Testis (tissue), 2 donors: ENCODE measurements at regions not wholly inside any gene's neighbourhood (a gene's known extent, or its start where the extent isn't known, plus 50 kb on each side); places are given as distances from the start of the nearest gene placed in this dataset.

ENCODE experiments used
- DNase-seq: peaks from one replicate; pipeline ENCODE4 v3.0.0-alpha.2; 2019
- H3K27ac ChIP-seq, 2 donors: fragments of 200-600 bp; sonication (generic); one replicate each; pipeline ENCODE4 v1.5.1; 2019
- H3K27me3 ChIP-seq: fragments of 200-600 bp; sonication (generic); one replicate; pipeline ENCODE4 v1.5.1; 2019
- H3K36me3 ChIP-seq: fragments of 200-600 bp; sonication (generic); one replicate; pipeline ENCODE4 v1.5.1; 2017; ENCODE audit warnings: low read depth; ENCODE audit errors: missing control alignments
- H3K4me1 ChIP-seq: fragments of 200-600 bp; sonication (generic); one replicate; pipeline ENCODE4 v1.5.1; 2019
- H3K4me3 ChIP-seq, 2 donors: fragments of 200-600 bp; sonication (generic); one replicate each; pipeline ENCODE4 v1.5.1; 2017 to 2019
- H3K9me3 ChIP-seq: fragments of 200-600 bp; sonication (generic); one replicate; pipeline ENCODE4 v1.5.1; 2017
- CTCF ChIP-seq, 3 experiments: fragments of 450-650 bp in 2 of 3; fragments of 200-600 bp in 1 of 3; sonication (generic) in 1 of 3; IDR thresholded peaks; one replicate each; pipeline ENCODE4 v1.5.1; 2016 to 2019; ENCODE audit warnings: antibody characterized with exemption in 3 of 3, mild to moderate bottlenecking in 2 of 3, moderate library complexity in 1 of 3
- POLR2A ChIP-seq: fragments of 450-650 bp; IDR thresholded peaks from one replicate; pipeline ENCODE4 v1.6.1; 2017; ENCODE audit warnings: antibody characterized with exemption, mild to moderate bottlenecking, moderate library complexity
- WGBS, 2 donors: methylation state at CpG; one replicate each; pipeline ENCODE4 v1.1.5; 2018; 5-methylcytosine and 5-hydroxymethylcytosine counted together
- intact Hi-C: fragments of 100-400 bp; cut with DNase I; formaldehyde crosslinking; loops from one replicate; pipeline ENCODE4 v1.15.1; 2023; ENCODE audit warnings: low total_unique reads

- Histone ChIP-seq H3K27me3 (no peaks in the 10 kb centered on the region), H3K27ac (no peak overlapping the region), H3K4me1 (no peaks in the 10 kb centered on the region), H3K4me3 (no peak overlapping the region), H3K36me3 (no peaks in the 10 kb centered on the region), H3K9me3 (no peaks in the 10 kb centered on the region)
- 54% methylated on average over 6 of the region's 6 CpGs for WGBS, 2 donors
- intact Hi-C loops, result no loop called here
- TF ChIP-seq CTCF (IDR thresholded peaks at IDR 0.05) (no peak), POLR2A (no peak)
- DNase-seq, result no peak
These were observed 311.5 kb downstream of the MFSD1 start for GRCh38 chr3:159113221-159113875.

- DNase-seq, result no peak
- no peaks in the 10 kb centered on the region for H3K27me3 ChIP-seq
- no peak overlapping the region for H3K27ac ChIP-seq
- no peak for TF ChIP-seq POLR2A
- no peaks in the 10 kb centered on the region for H3K36me3 ChIP-seq
- intact Hi-C loops, result no loop called here
- 57 to 82% methylated on average over 6 of the region's 6 CpGs for WGBS, 2 donors
- H3K4me1 ChIP-seq, result no peaks in the 10 kb centered on the region
- H3K9me3 ChIP-seq, result no peaks in the 10 kb centered on the region
- H3K4me3 ChIP-seq, result no peak overlapping the region
These were observed 312.7 kb downstream of the MFSD1 start for GRCh38 chr3:159114582-159114981.

- intact Hi-C loops, result no loop called here
- no peaks in the 10 kb centered on the region for H3K27me3 ChIP-seq
- H3K9me3 ChIP-seq, result no peaks in the 10 kb centered on the region
- no peak overlapping the region for H3K27ac ChIP-seq
- WGBS, 2 donors, result 94 to 95% methylated on average over 1 of the region's 1 CpG
- H3K4me3 ChIP-seq, result no peak overlapping the region
- H3K36me3 ChIP-seq, result no peaks in the 10 kb centered on the region
- H3K4me1 ChIP-seq, result no peaks in the 10 kb centered on the region
- TF ChIP-seq POLR2A (no peak), CTCF (IDR thresholded peaks at IDR 0.05) (no peak)
- DNase-seq, result no peak
These were observed 322.0 kb downstream of the MFSD1 start for GRCh38 chr3:159123877-159124276.

GRCh38 chr3:159126261-159127020 is 324.6 kb downstream of the MFSD1 start:
- no peak overlapping the region for H3K27ac ChIP-seq
- 75 to 82% methylated on average over 5 of the region's 5 CpGs for WGBS, 2 donors
- intact Hi-C loops, result no loop called here
- H3K4me3 ChIP-seq, result no peak overlapping the region
- no peaks in the 10 kb centered on the region for H3K36me3 ChIP-seq
- no peak for DNase-seq
- H3K27me3 ChIP-seq, result no peaks in the 10 kb centered on the region
- H3K4me1 ChIP-seq, result no peaks in the 10 kb centered on the region
- no peaks in the 10 kb centered on the region for H3K9me3 ChIP-seq
- TF ChIP-seq CTCF (IDR thresholded peaks at IDR 0.05) (no peak), POLR2A (no peak)

GRCh38 chr3:159127021-159127392 is 325.2 kb downstream of the MFSD1 start:
- Histone ChIP-seq H3K27ac (no peak overlapping the region), H3K9me3 (no peaks in the 10 kb centered on the region), H3K4me1 (no peaks in the 10 kb centered on the region), H3K27me3 (no peaks in the 10 kb centered on the region), H3K36me3 (no peaks in the 10 kb centered on the region), H3K4me3 (no peak overlapping the region)
- no peak for DNase-seq
- intact Hi-C loops, result no loop called here
- TF ChIP-seq POLR2A (no peak), CTCF (IDR thresholded peaks at IDR 0.05) (no peak)
